Upper lobe of right lung (tissue), 1 donor: ENCODE measurements at regions not wholly inside any gene's neighbourhood (a gene's known extent, or its start where the extent isn't known, plus 50 kb on each side); places are given as distances from the start of the nearest gene placed in this dataset.

Experiments used
- ATAC-seq: fragments of 200-7000 bp; cut with Tn5 transposase; one replicate; pipeline ENCODE4 v1.9.1; 2020; ENCODE audit warnings: mild to moderate bottlenecking, moderate library complexity
- DNase-seq: peaks from one replicate; pipeline ENCODE4 v3.0.0-alpha.2; 2020
- H3K27ac ChIP-seq: fragments of 200-600 bp; one replicate; pipeline ENCODE4 v1.8.0; 2022
- H3K27me3 ChIP-seq: fragments of 200-600 bp; one replicate; pipeline ENCODE4 v1.8.0; 2022; ENCODE audit warnings: mild to moderate bottlenecking
- H3K36me3 ChIP-seq: fragments of 200-600 bp; one replicate; pipeline ENCODE4 v1.8.0; 2022
- H3K4me1 ChIP-seq: fragments of 200-600 bp; one replicate; pipeline ENCODE4 v1.8.0; 2022
- H3K4me3 ChIP-seq: fragments of 200-600 bp; one replicate; pipeline ENCODE4 v1.8.0; 2022; ENCODE audit warnings: mild to moderate bottlenecking
- H3K9me3 ChIP-seq: fragments of 200-600 bp; one replicate; pipeline ENCODE4 v1.8.0; 2022
- intact Hi-C: fragments of 100-400 bp; cut with DNase I; formaldehyde crosslinking; loops from one replicate; pipeline ENCODE4 v1.11.0; 2022
- TF ChIP-seq, protein P1 (sequence below): fragments of 200-600 bp; IDR thresholded peaks from one replicate; pipeline ENCODE4 v1.8.0; 2022; ENCODE audit warnings: antibody characterized with exemption
- donor health status: DM: no; HTN: yes; CAD: no; lungs with severe emphysema.

DNA sequence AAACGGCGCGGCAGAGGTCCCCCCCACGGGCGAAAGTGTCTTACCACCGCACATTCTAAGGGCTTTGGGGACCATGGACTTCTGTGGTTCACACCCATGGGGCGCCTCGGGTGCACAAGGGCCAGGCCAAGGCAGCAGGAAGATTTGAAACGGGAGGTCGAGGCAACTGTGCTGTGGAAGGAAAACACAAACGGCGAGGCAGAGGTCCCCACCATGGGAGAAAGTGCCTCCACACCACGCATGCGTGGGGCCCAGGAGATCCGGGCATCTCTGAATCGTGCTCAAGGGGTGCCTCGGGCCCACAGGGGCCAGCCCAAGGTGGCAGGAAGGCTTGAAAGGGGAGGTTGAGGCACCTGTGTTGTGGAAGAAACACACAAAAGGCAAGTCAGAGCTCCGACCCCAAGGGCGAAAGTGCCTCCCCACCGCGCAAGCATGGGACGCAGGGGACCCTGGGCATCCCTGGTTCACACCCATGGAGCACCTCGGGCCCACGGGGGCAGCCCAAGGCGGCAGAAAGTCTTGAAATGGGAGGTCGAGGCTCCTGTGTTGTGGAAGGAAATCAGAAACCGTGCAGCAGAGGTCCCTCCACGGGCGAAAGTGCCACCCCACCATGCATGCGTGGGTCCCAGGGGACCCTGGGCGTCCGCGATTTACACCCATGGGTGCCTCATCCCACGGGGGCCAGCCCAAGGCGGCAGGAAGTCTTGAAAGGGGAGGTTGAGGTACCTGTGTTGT, 371.0 kb downstream of the ALG10 start:
- TF ChIP-seq, protein P1, sequence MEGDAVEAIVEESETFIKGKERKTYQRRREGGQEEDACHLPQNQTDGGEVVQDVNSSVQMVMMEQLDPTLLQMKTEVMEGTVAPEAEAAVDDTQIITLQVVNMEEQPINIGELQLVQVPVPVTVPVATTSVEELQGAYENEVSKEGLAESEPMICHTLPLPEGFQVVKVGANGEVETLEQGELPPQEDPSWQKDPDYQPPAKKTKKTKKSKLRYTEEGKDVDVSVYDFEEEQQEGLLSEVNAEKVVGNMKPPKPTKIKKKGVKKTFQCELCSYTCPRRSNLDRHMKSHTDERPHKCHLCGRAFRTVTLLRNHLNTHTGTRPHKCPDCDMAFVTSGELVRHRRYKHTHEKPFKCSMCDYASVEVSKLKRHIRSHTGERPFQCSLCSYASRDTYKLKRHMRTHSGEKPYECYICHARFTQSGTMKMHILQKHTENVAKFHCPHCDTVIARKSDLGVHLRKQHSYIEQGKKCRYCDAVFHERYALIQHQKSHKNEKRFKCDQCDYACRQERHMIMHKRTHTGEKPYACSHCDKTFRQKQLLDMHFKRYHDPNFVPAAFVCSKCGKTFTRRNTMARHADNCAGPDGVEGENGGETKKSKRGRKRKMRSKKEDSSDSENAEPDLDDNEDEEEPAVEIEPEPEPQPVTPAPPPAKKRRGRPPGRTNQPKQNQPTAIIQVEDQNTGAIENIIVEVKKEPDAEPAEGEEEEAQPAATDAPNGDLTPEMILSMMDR, result no peak
- intact Hi-C loops, result no loop called here
- Histone ChIP-seq H3K36me3 (no peaks in the 10 kb centered on the region), H3K27ac (no peak overlapping the region), H3K27me3 (no peaks in the 10 kb centered on the region), H3K4me3 (no peak overlapping the region), H3K4me1 (no peaks in the 10 kb centered on the region), H3K9me3 (peaks cover 8% of the 10 kb centered on the region)
- peak; percentile 54 for DNase-seq
- ATAC-seq, result no peak

DNA sequence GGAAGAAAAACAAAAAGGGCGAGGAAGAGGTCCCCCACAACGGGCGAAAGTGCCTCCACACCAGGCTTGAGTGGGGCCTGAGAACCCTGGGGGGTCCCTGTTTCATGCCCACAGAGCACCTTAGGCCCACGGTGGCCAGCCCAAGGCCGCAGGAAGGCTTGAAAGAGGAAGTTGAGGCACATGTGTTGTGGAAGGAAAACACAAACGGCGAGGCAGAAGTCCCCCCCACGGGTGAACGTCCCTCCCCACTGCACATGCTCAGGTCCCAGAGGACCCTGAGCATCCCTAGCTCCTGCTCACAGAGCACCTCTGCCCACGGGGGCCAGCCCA, 371.5 kb downstream of the ALG10 start:
- Histone ChIP-seq H3K9me3 (peaks cover 8% of the 10 kb centered on the region), H3K27me3 (no peaks in the 10 kb centered on the region), H3K27ac (no peak overlapping the region), H3K4me3 (no peak overlapping the region), H3K36me3 (no peaks in the 10 kb centered on the region), H3K4me1 (no peaks in the 10 kb centered on the region)
- intact Hi-C loops, result no loop called here
- ATAC-seq (no peak), DNase-seq (peak; percentile 40)
- TF ChIP-seq, protein P1, result no peak

DNA sequence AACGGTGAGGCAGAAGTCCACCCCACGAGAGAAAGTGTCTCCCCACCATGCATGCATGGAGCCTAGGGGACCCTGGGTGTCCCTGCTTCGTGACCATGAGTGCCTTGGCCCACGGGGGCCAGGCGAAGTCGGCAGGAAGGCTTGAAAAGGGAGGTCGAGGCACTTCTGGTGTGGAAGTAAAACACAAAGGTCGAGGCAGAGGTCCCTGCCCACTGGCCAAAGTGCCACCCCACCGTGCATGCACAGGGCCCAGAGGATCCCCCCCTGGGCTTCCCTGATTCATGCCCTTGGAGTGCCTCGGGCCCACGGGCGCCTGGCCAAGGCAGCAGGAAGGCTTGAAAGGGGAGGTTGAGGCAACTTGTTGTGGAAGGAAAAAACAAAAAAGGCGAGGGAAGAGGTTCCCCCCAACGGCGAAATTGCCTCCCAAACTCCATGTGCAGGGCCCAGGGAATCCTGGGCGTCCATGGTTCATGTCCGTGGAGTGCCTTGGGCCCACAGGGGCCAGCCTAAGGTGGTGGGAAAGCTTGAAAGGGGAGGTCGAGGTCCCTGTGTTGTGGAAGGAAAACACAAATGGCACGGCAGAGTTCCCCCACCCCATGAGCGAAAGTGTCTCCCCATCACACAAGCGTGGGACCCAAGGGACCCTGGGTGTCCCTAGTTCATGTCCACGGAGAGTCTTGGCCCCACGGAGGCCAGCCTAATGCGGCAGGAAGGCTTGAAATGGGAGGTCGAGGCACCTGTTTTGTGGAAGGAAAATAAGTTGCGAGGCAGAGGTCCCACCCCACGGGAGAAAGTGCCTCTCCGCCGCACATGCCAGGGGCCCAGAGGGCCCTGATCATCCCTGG, 372.1 kb downstream of the ALG10 start:
- peak; percentile 47 for DNase-seq
- TF ChIP-seq, protein P1, result no peak
- no peak overlapping the region for H3K4me3 ChIP-seq
- H3K9me3 ChIP-seq, result peaks cover 8% of the 10 kb centered on the region
- H3K4me1 ChIP-seq, result no peaks in the 10 kb centered on the region
- H3K27me3 ChIP-seq, result no peaks in the 10 kb centered on the region
- no peaks in the 10 kb centered on the region for H3K36me3 ChIP-seq
- H3K27ac ChIP-seq, result no peak overlapping the region
- intact Hi-C loops, result no loop called here
- no peak for ATAC-seq

DNA sequence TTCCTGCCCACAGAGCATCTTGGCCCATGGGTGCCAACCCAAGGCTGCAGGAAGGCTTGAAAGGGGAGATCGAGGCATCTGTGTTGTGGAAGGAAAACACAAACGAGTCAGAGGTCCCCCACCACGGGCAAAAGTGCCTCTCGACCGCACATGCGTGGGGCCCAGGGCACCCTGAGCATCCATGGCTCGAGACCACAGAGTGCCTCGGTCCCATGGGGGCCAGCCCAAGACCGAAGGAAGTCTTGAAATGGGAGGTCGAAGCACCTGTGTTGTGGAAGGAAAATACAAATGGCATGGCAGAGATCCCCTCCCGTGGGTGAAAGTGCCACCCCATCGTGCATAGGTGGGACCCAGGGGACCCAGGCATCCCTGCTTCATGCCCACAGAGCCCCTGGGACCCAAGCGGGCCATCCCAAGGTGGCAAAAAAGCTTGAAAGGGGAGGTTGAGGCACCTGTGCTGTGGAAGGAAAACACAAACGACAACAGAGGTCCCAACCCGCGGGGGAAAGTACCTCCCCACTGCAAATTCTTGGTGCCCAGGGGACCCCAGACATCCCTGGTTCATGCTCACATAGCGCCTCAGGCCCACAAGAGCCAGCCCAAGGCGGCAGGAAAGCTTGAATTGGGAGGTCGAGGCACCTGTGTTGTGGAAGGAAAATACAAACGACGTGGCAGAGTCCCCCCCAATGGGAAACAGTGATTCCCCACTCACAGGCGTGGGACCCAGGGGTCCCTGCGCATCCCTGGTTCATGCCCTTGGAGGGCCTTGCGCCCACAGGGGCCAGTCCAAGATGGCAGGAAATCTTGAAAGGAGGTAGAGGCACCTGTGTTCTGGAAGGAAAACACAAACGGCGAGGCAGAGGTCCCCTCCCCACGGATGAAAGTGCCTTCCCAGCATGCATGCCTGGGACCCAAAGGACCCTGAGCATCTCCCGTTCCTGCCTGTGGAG, 373.0 kb downstream of the ALG10 start:
- TF ChIP-seq, protein P1, result no peak
- intact Hi-C loops, result no loop called here
- H3K27me3 ChIP-seq, result no peaks in the 10 kb centered on the region
- no peaks in the 10 kb centered on the region for H3K4me1 ChIP-seq
- no peak overlapping the region for H3K4me3 ChIP-seq
- DNase-seq, result peak; percentile 32
- no peak for ATAC-seq
- H3K36me3 ChIP-seq, result no peaks in the 10 kb centered on the region
- H3K9me3 ChIP-seq, result peaks cover 8% of the 10 kb centered on the region
- no peak overlapping the region for H3K27ac ChIP-seq

DNA sequence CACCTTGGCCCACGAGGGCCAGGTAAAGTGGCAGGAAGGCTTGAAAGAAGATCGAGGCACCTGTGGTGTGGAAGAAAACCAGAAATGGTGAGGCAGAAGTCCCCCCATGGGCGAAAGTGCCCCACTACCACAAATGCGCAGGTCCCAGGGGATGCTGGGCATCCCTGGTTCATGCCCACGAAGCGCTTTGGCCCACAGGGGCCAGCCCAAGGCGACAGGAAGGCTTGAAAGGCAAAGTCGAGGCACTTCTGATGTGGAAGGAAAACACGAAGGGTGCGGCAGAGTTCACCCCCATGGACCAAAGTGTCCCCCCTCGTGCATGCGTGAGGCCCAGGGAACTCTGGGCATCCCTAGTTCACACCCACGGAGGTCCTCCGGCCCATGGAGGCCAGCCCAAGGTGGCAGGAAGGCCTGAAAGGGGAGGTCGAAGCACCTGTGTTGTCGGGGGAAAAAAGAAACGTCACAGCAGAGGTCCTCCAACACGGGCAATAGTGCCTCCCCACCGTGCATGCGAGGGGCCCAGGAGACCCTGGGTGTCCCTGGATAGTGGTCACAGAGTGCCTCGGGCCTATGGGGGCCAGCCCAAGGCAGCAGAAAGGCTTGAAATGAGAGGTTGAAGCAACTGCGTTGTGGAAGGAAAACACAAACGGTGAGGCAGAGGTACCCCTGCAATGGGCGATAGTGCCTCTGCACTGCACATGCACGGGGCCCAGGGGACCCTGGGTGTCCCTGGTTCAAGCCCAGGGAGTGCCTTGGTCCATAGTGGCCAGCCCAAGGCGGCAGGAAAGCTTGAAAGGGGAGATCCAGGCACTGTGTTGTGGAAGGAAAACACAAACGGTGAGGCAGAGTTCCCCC, 373.9 kb downstream of the ALG10 start:
- H3K9me3 ChIP-seq, result peaks cover 8% of the 10 kb centered on the region
- no peaks in the 10 kb centered on the region for H3K4me1 ChIP-seq
- TF ChIP-seq, protein P1, result no peak
- peak; percentile 55 for DNase-seq
- H3K36me3 ChIP-seq, result no peaks in the 10 kb centered on the region
- no peak overlapping the region for H3K4me3 ChIP-seq
- ATAC-seq, result no peak
- intact Hi-C loops, result no loop called here
- H3K27me3 ChIP-seq, result no peaks in the 10 kb centered on the region
- H3K27ac ChIP-seq, result no peak overlapping the region
